PFSK-1 (cell line): ENCODE measurements at regions not wholly inside any gene's neighbourhood (a gene's known extent, or its start where the extent isn't known, plus 50 kb on each side); places are given as distances from the start of the nearest gene placed in this dataset.

ENCODE experiments used
- FOXP2 ChIP-seq: optimal IDR thresholded peaks from 2 replicates; pipeline ENCODE3; 2011; ENCODE audit warnings: borderline replicate concordance, control low read depth, inconsistent platforms; ENCODE audit not compliant: insufficient read depth; ENCODE audit errors: extremely low read length, extremely low read depth
- POLR2AphosphoS5 ChIP-seq: IDR thresholded peaks from 2 replicates; pipeline ENCODE4 v1.6.1; 2012; ENCODE audit warnings: low read depth, mild to moderate bottlenecking, control low read depth, low read length, moderate library complexity
- SIN3A ChIP-seq: IDR thresholded peaks from 2 replicates; pipeline ENCODE4 v1.6.1; 2012; ENCODE audit warnings: mild to moderate bottlenecking, low read length, moderate library complexity, borderline replicate concordance; ENCODE audit not compliant: insufficient read depth
- TAF1 ChIP-seq: IDR thresholded peaks from 2 replicates; pipeline ENCODE4 v1.6.1; 2012; ENCODE audit warnings: low read length, control low read depth, borderline replicate concordance; ENCODE audit not compliant: insufficient read depth
- TF ChIP-seq, protein P1 (sequence below), 2 experiments: IDR thresholded peaks; 2 replicates each; pipeline versions ENCODE4 v1.6.1 to v1.8.0; 2011 to 2012; ENCODE audit warnings: low read depth in 2 of 2, low read length in 2 of 2, control low read depth in 1 of 2, inconsistent platforms in 1 of 2, mild to moderate bottlenecking in 1 of 2, moderate library complexity in 1 of 2; ENCODE audit not compliant: insufficient read depth in 1 of 2

DNA sequence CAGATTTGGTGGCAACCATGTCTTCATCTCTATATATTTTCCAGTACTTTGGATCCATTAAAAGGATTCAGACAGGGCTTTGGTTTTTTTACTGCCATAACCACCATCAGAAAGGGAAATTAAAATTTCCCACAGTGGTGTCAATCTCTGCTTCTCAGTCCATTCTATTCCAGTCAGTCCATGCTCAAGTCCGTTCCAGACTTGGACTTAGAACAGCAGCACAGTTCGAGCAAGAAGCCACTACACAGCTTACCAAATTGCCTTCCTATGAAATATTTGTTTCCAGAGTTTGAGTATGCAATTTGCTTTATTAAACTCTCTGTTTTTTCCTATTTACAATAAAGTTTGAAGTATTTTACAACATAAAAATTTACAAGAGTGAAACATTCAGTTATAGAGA lies 306.5 kb upstream of the GULP1 start:
- no peak for TF ChIP-seq SIN3A
- TF ChIP-seq FOXP2 = no peak
- TF ChIP-seq, protein P1, sequence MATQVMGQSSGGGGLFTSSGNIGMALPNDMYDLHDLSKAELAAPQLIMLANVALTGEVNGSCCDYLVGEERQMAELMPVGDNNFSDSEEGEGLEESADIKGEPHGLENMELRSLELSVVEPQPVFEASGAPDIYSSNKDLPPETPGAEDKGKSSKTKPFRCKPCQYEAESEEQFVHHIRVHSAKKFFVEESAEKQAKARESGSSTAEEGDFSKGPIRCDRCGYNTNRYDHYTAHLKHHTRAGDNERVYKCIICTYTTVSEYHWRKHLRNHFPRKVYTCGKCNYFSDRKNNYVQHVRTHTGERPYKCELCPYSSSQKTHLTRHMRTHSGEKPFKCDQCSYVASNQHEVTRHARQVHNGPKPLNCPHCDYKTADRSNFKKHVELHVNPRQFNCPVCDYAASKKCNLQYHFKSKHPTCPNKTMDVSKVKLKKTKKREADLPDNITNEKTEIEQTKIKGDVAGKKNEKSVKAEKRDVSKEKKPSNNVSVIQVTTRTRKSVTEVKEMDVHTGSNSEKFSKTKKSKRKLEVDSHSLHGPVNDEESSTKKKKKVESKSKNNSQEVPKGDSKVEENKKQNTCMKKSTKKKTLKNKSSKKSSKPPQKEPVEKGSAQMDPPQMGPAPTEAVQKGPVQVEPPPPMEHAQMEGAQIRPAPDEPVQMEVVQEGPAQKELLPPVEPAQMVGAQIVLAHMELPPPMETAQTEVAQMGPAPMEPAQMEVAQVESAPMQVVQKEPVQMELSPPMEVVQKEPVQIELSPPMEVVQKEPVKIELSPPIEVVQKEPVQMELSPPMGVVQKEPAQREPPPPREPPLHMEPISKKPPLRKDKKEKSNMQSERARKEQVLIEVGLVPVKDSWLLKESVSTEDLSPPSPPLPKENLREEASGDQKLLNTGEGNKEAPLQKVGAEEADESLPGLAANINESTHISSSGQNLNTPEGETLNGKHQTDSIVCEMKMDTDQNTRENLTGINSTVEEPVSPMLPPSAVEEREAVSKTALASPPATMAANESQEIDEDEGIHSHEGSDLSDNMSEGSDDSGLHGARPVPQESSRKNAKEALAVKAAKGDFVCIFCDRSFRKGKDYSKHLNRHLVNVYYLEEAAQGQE (IDR thresholded peaks at IDR 0.05; ENCODE audit: insufficient read depth in 1 of 2, low read depth in 2 of 2, low read length in 2 of 2) = no peak
- no peak for TF ChIP-seq TAF1
- no peak for TF ChIP-seq POLR2AphosphoS5

DNA sequence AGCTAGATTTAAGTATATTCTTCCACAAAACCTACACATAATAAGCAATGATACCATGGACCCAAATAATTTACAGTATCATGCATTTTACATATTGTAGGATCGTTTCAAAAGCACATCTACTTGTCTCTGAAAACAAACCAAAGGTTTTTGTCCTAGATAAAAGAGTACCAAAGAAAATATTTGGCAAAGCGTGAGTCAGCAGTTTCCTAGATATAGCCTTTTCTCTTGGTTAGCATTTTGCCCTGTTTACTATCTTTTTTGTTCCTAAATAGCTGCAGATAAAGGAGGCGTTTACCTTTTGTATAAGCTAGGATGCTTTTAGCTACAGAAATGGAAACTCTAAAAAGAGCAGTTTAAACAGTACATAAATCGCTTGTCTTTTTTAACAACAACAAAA lies 305.8 kb upstream of the GULP1 start:
- TF ChIP-seq FOXP2 (no peak), POLR2AphosphoS5 (no peak), SIN3A (no peak), TAF1 (no peak)
- TF ChIP-seq, protein P1 (IDR thresholded peaks at IDR 0.05; ENCODE audit: insufficient read depth in 1 of 2, low read depth in 2 of 2, low read length in 2 of 2) = no peak

DNA sequence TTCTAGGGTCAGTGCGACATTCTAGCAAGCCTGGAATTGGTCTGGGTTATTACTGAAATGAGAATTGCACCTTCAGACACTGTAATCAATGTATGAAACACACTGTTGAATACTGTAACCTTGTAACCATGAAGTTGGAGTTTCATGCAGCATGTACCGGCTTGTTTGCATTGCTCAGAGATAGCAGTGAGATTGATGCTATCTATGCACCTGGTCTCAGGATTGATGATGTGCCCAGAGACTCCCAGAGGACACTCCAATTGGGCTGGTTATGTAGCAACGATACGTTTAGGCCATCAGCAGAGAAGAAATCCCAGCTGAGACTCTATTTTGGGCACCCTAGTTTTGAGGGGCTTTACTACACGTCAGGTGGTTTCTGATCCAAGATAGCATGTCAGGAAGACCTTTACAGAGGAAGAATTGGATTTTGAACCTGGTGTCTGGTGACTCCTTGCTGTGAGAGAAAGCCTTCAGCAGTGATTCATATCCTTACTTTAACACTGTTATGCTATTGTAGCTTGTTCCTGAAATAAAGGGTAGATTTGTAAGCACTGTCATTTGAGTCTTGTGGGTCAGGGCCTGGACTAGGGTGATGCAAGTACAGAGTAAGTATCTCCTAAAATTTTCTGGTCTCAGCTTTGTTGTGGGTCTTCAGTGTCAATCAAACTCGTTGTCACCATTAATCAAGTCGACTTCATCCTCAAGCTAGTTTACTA lies 305.1 kb upstream of the GULP1 start:
- TF ChIP-seq, protein P1 (IDR thresholded peaks at IDR 0.05; ENCODE audit: insufficient read depth in 1 of 2, low read depth in 2 of 2, low read length in 2 of 2) = no peak

DNA sequence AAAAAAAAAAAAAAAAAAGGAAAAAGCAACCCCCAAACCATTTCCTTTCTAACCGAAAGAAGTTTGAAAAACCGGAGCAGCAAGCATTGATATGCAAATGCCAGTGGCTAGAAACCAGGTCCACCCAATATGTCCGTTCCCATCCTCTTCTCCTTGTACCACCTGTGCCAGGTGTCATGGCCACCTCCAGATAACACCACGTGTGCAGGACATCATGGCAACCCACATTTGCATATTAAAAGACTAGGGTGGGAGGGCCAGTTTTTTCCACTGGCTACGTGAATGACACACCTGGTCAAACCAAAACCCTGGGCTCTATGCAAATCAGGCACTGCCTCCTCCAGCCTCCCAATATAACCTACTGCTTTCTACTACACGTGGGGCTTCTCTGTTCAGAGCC lies 303.3 kb upstream of the GULP1 start:
- TF ChIP-seq POLR2AphosphoS5 = no peak
- TF ChIP-seq FOXP2 = no peak
- TF ChIP-seq SIN3A = no peak
- TF ChIP-seq TAF1 = no peak
- TF ChIP-seq, protein P1 (IDR thresholded peaks at IDR 0.05; ENCODE audit: insufficient read depth in 1 of 2, low read depth in 2 of 2, low read length in 2 of 2) = no peak

DNA sequence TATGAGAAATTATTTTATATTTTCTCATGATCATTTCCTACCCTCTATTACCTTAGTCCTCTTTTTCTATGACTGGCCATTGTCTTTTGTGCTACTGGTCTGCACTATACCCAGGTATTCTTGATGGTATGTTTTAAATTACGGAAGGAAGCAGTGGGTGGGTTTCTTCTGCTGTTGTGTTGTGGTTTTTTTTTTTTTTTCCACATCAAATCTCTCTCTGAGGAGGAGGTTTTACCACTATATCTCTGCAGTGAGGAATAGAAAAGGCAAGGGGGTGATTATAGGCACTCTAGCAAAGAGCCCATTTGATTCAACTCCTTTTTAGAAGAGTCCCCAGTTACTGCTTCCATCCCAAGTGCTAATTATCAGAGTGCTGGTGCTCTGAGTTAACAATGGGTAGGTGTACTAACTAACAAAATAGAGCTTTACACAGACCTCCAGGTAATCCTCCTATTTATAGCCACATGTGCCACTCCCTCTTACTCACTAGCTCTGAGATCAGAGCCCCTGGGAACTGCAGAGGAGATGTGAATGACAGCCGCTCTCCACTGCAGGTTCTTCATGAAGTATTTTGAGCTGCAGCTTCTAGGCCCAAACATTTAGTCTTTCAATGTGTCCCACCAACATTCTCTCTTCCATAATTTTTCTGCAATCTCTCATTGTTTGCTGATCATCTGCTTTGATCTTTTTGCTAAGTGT lies 301.6 kb upstream of the GULP1 start:
- TF ChIP-seq SIN3A (no peak), TAF1 (no peak), FOXP2 (no peak), POLR2AphosphoS5 (no peak)
- TF ChIP-seq, protein P1 (IDR thresholded peaks at IDR 0.05; ENCODE audit: insufficient read depth in 1 of 2, low read depth in 2 of 2, low read length in 2 of 2) = no peak
